Ishikawa (cell line): ENCODE measurements at regions not wholly inside any gene's neighbourhood (a gene's known extent, or its start where the extent isn't known, plus 50 kb on each side); places are given as distances from the start of the nearest gene placed in this dataset.

Experiments
- CEBPB ChIP-seq: IDR thresholded peaks from 2 replicates; pipeline ENCODE4 v1.6.1; 2012
- CREB1 ChIP-seq: IDR thresholded peaks from 2 replicates; pipeline ENCODE4 v1.6.1; 2012; ENCODE audit warnings: low read depth
- EGR1 ChIP-seq: IDR thresholded peaks from 2 replicates; pipeline ENCODE4 v1.6.1; 2012
- EP300 ChIP-seq: IDR thresholded peaks from 2 replicates; pipeline ENCODE4 v1.6.1; 2012; ENCODE audit warnings: borderline replicate concordance
- FOXM1 ChIP-seq: IDR thresholded peaks from 2 replicates; pipeline ENCODE4 v1.6.1; 2012; ENCODE audit warnings: low read depth, borderline replicate concordance
- NFIC ChIP-seq: IDR thresholded peaks from 2 replicates; pipeline ENCODE4 v1.6.1; 2012
- RAD21 ChIP-seq: IDR thresholded peaks from 2 replicates; pipeline ENCODE4 v1.6.1; 2012; ENCODE audit warnings: low read depth
- TAF1 ChIP-seq: IDR thresholded peaks from 2 replicates; pipeline ENCODE4 v1.6.1; 2012; ENCODE audit warnings: low read depth, mild to moderate bottlenecking
- TCF12 ChIP-seq: IDR thresholded peaks from 2 replicates; pipeline ENCODE4 v1.6.1; 2012; ENCODE audit warnings: low read depth
- TEAD4 ChIP-seq: IDR thresholded peaks from 2 replicates; pipeline ENCODE4 v1.6.1; 2012
- YY1 ChIP-seq: IDR thresholded peaks from 2 replicates; pipeline ENCODE4 v1.6.1; 2012; ENCODE audit warnings: low read depth
- ZBTB7A ChIP-seq: IDR thresholded peaks from 2 replicates; pipeline ENCODE4 v1.6.1; 2012; ENCODE audit warnings: low read depth
- TF ChIP-seq, protein P1 (sequence below): IDR thresholded peaks from 2 replicates; pipeline ENCODE4 v1.6.1; 2012; ENCODE audit warnings: low read depth, mild to moderate bottlenecking
- TF ChIP-seq, protein P2 (sequence below): IDR thresholded peaks from 2 replicates; pipeline ENCODE4 v1.6.1; 2012
- TF ChIP-seq, protein P3 (sequence below): IDR thresholded peaks from 2 replicates; pipeline ENCODE4 v1.6.1; 2012

DNA sequence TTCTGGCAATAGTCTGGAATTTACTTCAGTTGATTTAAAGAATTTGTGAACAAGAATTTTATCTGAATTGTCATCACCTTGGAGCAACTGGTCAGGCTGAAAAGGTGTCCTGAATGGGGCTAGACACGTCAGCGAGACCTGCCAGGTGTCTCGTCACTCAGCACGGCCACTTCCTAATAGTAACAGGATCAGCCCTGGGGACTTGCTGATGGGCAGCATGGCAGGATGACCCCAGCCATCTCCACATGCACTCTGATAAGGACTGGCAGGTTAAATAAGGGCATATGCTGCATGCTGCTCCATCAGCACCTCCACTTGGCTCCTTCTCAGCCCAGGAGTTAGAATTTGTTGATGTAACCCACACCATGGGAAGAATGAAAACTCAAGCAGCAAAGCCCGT is 224.2 kb downstream of the FOXO1 start:
- no peak for TF ChIP-seq TAF1
- TF ChIP-seq, protein P1, sequence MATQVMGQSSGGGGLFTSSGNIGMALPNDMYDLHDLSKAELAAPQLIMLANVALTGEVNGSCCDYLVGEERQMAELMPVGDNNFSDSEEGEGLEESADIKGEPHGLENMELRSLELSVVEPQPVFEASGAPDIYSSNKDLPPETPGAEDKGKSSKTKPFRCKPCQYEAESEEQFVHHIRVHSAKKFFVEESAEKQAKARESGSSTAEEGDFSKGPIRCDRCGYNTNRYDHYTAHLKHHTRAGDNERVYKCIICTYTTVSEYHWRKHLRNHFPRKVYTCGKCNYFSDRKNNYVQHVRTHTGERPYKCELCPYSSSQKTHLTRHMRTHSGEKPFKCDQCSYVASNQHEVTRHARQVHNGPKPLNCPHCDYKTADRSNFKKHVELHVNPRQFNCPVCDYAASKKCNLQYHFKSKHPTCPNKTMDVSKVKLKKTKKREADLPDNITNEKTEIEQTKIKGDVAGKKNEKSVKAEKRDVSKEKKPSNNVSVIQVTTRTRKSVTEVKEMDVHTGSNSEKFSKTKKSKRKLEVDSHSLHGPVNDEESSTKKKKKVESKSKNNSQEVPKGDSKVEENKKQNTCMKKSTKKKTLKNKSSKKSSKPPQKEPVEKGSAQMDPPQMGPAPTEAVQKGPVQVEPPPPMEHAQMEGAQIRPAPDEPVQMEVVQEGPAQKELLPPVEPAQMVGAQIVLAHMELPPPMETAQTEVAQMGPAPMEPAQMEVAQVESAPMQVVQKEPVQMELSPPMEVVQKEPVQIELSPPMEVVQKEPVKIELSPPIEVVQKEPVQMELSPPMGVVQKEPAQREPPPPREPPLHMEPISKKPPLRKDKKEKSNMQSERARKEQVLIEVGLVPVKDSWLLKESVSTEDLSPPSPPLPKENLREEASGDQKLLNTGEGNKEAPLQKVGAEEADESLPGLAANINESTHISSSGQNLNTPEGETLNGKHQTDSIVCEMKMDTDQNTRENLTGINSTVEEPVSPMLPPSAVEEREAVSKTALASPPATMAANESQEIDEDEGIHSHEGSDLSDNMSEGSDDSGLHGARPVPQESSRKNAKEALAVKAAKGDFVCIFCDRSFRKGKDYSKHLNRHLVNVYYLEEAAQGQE = no peak
- no peak for TF ChIP-seq EGR1
- no peak for TF ChIP-seq TCF12
- no peak for TF ChIP-seq YY1
- no peak for TF ChIP-seq TEAD4
- TF ChIP-seq, protein P2, sequence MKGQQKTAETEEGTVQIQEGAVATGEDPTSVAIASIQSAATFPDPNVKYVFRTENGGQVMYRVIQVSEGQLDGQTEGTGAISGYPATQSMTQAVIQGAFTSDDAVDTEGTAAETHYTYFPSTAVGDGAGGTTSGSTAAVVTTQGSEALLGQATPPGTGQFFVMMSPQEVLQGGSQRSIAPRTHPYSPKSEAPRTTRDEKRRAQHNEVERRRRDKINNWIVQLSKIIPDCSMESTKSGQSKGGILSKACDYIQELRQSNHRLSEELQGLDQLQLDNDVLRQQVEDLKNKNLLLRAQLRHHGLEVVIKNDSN = no peak
- TF ChIP-seq, protein P3, sequence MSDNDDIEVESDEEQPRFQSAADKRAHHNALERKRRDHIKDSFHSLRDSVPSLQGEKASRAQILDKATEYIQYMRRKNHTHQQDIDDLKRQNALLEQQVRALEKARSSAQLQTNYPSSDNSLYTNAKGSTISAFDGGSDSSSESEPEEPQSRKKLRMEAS = no peak
- no peak for TF ChIP-seq ZBTB7A
- TF ChIP-seq RAD21 = no peak
- no peak for TF ChIP-seq FOXM1
- no peak for TF ChIP-seq CREB1
- no peak for TF ChIP-seq CEBPB
- TF ChIP-seq EP300 = no peak
- no peak for TF ChIP-seq NFIC

DNA sequence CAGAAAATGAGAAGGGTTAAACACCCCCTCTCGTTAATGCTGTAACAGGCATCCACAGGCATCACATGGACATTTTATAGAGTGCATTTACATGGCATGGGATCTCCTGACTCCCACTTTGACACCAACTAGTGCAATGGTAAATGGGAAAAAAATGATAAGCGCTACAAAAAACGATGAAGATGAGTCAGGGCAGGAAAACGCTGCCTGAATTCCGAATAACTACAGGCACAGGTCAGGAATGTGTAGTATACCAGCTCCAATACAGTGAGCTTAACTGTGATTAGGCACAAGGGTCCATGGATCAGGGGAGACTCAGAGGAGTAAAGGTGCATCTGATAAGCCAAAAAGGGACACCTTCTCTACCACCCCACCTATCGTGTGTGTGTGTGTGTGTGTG is 223.6 kb downstream of the FOXO1 start:
- no peak for TF ChIP-seq TCF12
- no peak for TF ChIP-seq EGR1
- TF ChIP-seq, protein P3 = no peak
- no peak for TF ChIP-seq TEAD4
- TF ChIP-seq EP300 = no peak
- no peak for TF ChIP-seq CEBPB
- no peak for TF ChIP-seq YY1
- TF ChIP-seq, protein P1 = no peak
- no peak for TF ChIP-seq ZBTB7A
- TF ChIP-seq RAD21 = no peak
- TF ChIP-seq, protein P2 = no peak
- TF ChIP-seq TAF1 = no peak
- no peak for TF ChIP-seq NFIC
- no peak for TF ChIP-seq CREB1
- TF ChIP-seq FOXM1 = no peak

DNA sequence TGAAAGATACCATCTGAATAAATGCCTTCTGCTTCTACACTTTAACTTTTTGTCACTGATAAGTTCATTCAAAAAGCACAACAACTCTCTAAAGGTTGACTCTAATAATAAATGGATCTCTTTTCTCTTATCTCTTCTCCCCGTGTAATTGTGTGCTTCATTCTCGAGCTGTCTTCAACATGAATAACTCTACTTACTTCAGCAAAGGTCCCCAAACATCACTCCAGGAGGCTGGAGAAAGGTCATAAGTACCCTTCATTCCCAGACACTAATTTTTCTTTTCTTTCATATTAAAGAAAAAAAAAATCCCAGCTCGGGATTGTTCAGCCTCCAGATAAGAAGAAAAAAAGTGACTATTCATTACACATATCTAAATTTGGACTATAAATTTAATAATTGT is 222.2 kb downstream of the FOXO1 start:
- TF ChIP-seq, protein P1 = no peak
- TF ChIP-seq, protein P3 = no peak
- TF ChIP-seq NFIC = no peak
- no peak for TF ChIP-seq EP300
- TF ChIP-seq ZBTB7A = no peak
- no peak for TF ChIP-seq EGR1
- no peak for TF ChIP-seq CREB1
- no peak for TF ChIP-seq CEBPB
- TF ChIP-seq TCF12 = no peak
- TF ChIP-seq TEAD4 = no peak
- no peak for TF ChIP-seq TAF1
- no peak for TF ChIP-seq FOXM1
- no peak for TF ChIP-seq YY1
- no peak for TF ChIP-seq RAD21

DNA sequence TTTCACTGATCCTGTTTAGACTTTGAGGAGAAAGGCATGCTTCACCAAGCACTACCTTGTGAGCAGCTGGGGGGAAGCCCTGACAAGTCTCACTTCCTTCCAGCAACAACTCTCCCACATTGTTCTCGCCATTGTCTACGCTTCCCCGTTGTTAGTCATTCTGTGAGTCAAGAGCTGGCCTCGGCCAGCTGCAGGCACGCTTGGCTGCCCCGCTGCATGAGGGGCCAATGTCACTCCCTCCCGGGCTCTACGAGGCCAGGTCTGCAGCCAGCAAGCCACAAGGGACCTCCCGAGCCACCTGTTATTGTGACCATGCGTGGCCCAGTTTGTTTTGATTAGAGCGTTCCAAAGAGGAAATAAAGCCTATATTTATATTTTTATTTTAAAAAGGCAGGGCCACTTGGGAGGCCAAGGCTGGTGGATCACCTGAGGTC is 220.9 kb downstream of the FOXO1 start:
- TF ChIP-seq, protein P2 = no peak
- TF ChIP-seq CREB1 (no peak), FOXM1 (peak; percentile 87), EP300 (peak; percentile 97), EGR1 (no peak), TAF1 (no peak), NFIC (peak; percentile 92), RAD21 (peak; percentile 35; the same call in 1 of the 2 replicates), ZBTB7A (no peak), TEAD4 (peak; percentile 84), TCF12 (peak; percentile 99), YY1 (peak; percentile 34; the same call in 1 of the 2 replicates), CEBPB (peak; percentile 29; the same call in 1 of the 2 replicates)
- TF ChIP-seq, protein P3 = peak; percentile 91
- TF ChIP-seq, protein P1 = no peak
